Activated CD4-positive, alpha-beta T cell treated with anti-CD3 and anti-CD28 coated beads for 36 hours (primary cell): ENCODE measurements at regions not wholly inside any gene's neighbourhood (a gene's known extent, or its start where the extent isn't known, plus 50 kb on each side); places are given as distances from the start of the nearest gene placed in this dataset.

Experiments
- ATAC-seq: fragments of 200-7000 bp; cut with Tn5 transposase; one replicate; pipeline ENCODE4 v1.10.0; 2021; ENCODE audit warnings: mild to moderate bottlenecking, moderate library complexity
- CTCF ChIA-PET: fragments of 350-600 bp; sonication (Branson Sonifier 250); formaldehyde crosslinking; loops from one replicate; lab custom pipeline; 2021; ENCODE audit warnings: antibody characterized with exemption; lab: Charles Lee
- POLR2A ChIA-PET: fragments of 350-600 bp; sonication (Branson Sonifier 250); formaldehyde crosslinking; loops from one replicate; lab custom pipeline; 2021; ENCODE audit warnings: antibody characterized with exemption, inconsistent platforms; lab: Charles Lee
- DNase-seq: peaks from one replicate; pipeline ENCODE4 v3.0.0-alpha.2; 2020
- H3K27ac Mint-ChIP-seq: one replicate; pipeline ENCODE4 v1.8.0; 2021; ENCODE audit warnings: mixed read lengths
- H3K27me3 Mint-ChIP-seq: one replicate; pipeline ENCODE4 v1.8.0; 2021; ENCODE audit warnings: mixed read lengths
- H3K36me3 Mint-ChIP-seq: one replicate; pipeline ENCODE4 v1.8.0; 2021; ENCODE audit warnings: low read depth, mixed read lengths
- H3K4me1 Mint-ChIP-seq: one replicate; pipeline ENCODE4 v1.8.0; 2021; ENCODE audit warnings: mixed read lengths
- H3K4me3 Mint-ChIP-seq: one replicate; pipeline ENCODE4 v1.8.0; 2021; ENCODE audit warnings: mild to moderate bottlenecking, moderate library complexity, mixed read lengths
- H3K9me3 Mint-ChIP-seq: one replicate; pipeline ENCODE4 v1.8.0; 2021; ENCODE audit warnings: low read depth, mixed read lengths
- intact Hi-C, 2 experiments: fragments of 100-400 bp; cut with DNase I in 1 of 2; cut with micrococcal nuclease in 1 of 2; formaldehyde crosslinking; loops; one replicate each; pipeline versions ENCODE4 v1.14.2 to v1.15.1; 2022 to 2024; cut with DNase I, micrococcal nuclease

DNA sequence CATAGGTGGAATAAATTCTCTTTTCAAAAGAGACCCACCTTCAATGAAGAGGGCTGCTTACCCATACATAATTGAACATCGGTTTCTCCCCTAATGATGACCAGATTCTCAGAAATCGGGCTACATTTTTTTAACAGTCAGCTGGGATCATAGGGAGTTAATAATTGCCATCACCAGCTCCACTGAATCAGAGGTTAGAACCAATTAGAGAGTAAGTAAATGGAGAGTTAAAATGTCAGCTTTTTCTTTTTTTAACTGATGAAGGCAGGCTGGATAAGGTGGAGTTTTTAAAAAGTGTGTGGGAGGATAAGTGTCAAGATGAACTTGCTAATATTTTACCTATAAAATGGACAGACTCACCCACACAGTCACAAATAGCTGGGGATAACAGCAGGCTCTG lies 584.5 kb upstream of the NR3C2 start:
- DNase-seq (no peak), ATAC-seq (no peak)
- CTCF ChIA-PET, result no interaction called here
- no peak overlapping the region for H3K27ac Mint-ChIP-seq
- POLR2A ChIA-PET, result no interaction called here
- H3K36me3 Mint-ChIP-seq, result no peaks in the 10 kb centered on the region
- no peaks in the 10 kb centered on the region for H3K27me3 Mint-ChIP-seq
- intact Hi-C loops, result no loop called here
- no peaks in the 10 kb centered on the region for H3K9me3 Mint-ChIP-seq
- no peaks in the 10 kb centered on the region for H3K4me1 Mint-ChIP-seq
- H3K4me3 Mint-ChIP-seq, result no peak overlapping the region

DNA sequence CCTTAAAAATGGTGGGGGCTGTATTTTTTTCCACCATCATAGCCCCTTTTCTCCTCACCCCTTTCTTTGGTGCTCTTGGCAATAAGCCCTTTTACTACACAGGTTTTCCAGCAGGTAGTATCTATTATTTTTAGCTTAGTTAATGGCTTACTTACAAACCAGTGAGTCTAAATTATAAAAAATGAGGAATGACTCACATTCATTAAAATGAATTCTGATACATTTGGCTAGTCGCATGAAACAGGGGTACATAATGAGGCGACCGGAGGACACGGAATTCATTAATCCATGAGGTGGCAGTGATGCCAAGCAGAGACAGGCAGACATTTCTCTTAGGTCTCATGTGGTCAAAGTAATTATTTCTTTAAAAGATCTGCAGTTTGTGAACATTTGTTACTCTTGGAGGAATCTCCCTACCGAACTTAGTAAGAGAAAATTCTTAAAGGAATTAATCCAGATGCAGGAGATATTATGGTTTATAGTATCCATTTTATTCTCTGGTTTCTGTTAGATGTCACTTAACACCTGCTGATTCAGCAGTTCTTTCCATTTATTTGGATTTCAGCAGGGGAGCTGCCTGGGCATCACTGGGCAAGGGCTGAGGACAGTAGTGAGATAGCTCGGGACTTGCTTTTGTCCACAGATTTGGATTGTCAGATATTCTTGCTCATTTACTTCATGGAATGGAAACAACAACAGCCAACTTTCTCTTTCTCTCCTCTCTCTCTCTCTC lies 575.0 kb upstream of the NR3C2 start:
- peaks cover 6% of the 10 kb centered on the region for H3K27me3 Mint-ChIP-seq
- no peaks in the 10 kb centered on the region for H3K36me3 Mint-ChIP-seq
- intact Hi-C loops, result no loop called here
- ChIA-PET CTCF (interaction anchor here (0.9 kb wide), 1 partner anchor 10 kb away, joined by 3 read pairs; no protein-coding TSS in a partner anchor), POLR2A (no interaction called here)
- no peak for DNase-seq
- H3K27ac Mint-ChIP-seq, result no peak overlapping the region
- no peak overlapping the region for H3K4me3 Mint-ChIP-seq
- no peak for ATAC-seq
- no peaks in the 10 kb centered on the region for H3K4me1 Mint-ChIP-seq
- H3K9me3 Mint-ChIP-seq, result no peaks in the 10 kb centered on the region

DNA sequence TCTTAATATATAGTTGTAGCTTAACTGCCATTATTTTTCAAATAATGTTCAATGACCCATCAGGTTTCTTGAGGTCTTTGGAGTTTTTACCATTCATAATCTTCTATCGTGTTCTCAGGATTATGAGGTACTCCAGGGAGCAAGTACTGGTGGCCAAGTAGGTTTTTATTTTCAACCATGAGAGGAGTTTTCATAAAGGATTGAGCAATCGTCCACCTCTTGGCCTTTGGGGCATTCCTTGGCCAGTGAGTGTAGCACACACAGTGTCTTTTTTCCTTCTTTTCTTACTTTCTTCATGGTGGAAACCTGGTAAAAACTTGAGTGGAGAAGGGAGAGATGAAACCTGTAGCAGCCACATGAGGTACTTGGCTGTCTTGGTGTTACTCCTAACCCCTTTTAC lies 567.0 kb upstream of the NR3C2 start:
- POLR2A ChIA-PET, result no interaction called here
- Mint-ChIP-seq H3K9me3 (no peaks in the 10 kb centered on the region), H3K36me3 (no peaks in the 10 kb centered on the region), H3K4me1 (no peaks in the 10 kb centered on the region), H3K27ac (no peak overlapping the region), H3K27me3 (peaks cover 11% of the 10 kb centered on the region), H3K4me3 (no peak overlapping the region)
- CTCF ChIA-PET, result interaction anchor here (0.6 to 0.7 kb wide), 2 partner anchors 616 to 1409 kb away, joined by 4 read pairs; no protein-coding TSS in a partner anchor
- intact Hi-C loops, result no loop called here
- no peak for DNase-seq
- ATAC-seq, result no peak

DNA sequence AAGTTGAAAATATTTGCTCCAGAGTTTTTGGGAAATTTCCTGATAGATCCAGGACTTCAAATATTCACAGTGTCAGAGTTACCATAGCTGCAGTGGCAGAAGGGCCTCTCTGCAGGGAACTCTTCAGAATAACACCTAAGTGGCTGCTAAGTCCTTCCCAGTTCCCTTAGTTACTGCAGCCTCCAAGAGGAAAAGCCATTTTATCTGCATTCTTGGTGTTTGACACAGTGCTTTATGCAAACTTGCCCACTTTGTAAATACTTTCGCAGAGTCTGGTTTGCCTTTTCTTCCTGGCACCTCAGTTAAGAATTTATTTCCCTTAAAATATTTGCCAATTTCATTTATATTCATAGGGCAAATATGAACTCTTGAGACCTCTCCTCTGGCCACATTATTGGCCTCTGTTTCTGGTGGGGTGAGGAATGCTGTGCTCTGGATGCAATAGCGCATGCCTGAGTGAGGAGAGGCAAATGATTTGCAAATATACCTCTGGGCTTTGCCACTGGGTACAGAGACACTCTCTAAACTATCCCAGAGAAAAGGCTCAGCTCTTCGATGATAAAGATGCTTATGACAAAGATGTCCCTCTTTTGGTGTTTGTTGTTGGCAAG lies 566.3 kb upstream of the NR3C2 start:
- intact Hi-C loops, result no loop called here
- H3K27me3 Mint-ChIP-seq, result peaks cover 11% of the 10 kb centered on the region
- H3K27ac Mint-ChIP-seq, result no peak overlapping the region
- CTCF ChIA-PET, result no interaction called here
- POLR2A ChIA-PET, result no interaction called here
- no peaks in the 10 kb centered on the region for H3K4me1 Mint-ChIP-seq
- ATAC-seq (no peak), DNase-seq (no peak)
- H3K9me3 Mint-ChIP-seq, result no peaks in the 10 kb centered on the region
- no peaks in the 10 kb centered on the region for H3K36me3 Mint-ChIP-seq
- no peak overlapping the region for H3K4me3 Mint-ChIP-seq

DNA sequence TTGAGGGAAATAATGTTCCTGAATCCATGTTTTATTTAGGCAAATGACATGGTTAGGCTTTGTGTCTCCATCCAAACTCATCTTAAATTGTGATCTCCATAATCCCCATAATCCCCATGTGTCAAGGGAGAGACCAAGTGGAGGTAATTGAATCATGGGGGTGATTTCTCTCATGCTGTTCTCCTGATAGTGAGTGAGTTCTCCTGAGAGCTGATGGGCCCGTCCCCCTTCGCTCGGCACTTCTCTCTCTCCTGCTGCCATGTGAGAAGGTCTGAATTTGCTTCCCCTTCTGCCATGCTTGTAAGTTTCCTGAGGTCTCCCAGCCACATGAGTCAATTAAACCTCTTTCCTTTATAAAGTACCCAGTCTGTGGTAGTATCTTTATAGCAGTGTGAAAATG lies 563.0 kb upstream of the NR3C2 start:
- ChIA-PET CTCF (no interaction called here), POLR2A (no interaction called here)
- H3K4me1 Mint-ChIP-seq, result no peaks in the 10 kb centered on the region
- intact Hi-C loops, result no loop called here
- no peaks in the 10 kb centered on the region for H3K9me3 Mint-ChIP-seq
- peaks cover 6% of the 10 kb centered on the region for H3K27me3 Mint-ChIP-seq
- ATAC-seq (no peak), DNase-seq (no peak)
- no peak overlapping the region for H3K4me3 Mint-ChIP-seq
- no peaks in the 10 kb centered on the region for H3K36me3 Mint-ChIP-seq
- no peak overlapping the region for H3K27ac Mint-ChIP-seq

DNA sequence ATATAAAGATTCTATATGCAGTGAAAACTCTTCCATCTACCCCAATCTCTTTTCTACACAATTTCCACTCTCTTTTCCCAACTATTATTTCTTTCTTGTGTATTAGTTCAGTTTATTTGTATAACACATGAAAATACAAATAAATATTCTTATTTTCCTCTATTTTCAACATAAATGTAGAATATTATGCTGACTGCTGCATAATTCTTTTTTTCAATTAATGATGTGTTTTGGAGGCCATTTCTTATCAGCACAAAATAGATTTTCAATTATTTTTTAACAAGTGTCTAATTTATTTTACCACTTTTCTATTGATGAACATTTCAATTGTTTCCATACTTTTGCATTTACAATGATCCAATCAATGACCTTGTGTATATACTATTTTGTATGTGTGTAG lies 557.7 kb upstream of the NR3C2 start:
- Mint-ChIP-seq H3K36me3 (no peaks in the 10 kb centered on the region), H3K4me3 (no peak overlapping the region), H3K9me3 (no peaks in the 10 kb centered on the region), H3K4me1 (no peaks in the 10 kb centered on the region), H3K27me3 (peaks cover 9% of the 10 kb centered on the region), H3K27ac (no peak overlapping the region)
- DNase-seq (no peak), ATAC-seq (no peak)
- ChIA-PET CTCF (no interaction called here), POLR2A (no interaction called here)
- intact Hi-C loops, result loop anchor here in 1 of 2 experiments (2.0 kb wide), 1 partner anchor 265 kb away; no protein-coding TSS in a partner anchor

DNA sequence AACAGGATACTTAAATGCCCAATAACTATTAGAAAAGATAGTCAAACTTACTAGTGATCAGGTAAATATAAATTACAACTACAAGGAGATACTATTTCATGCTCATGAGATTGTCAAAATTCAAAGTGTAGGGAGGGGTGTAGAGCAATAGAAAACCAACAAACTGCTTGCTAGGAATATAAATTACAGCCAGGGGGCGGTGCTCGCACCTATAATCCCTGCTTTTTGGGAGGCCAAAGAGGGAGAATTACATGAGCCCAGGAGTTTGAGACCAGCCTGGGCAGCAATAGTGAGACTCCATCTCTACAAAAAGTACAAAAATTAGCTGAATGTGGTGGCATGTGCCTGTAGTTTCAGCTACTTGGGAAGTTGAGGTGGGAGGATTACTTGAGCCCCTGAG lies 556.5 kb upstream of the NR3C2 start:
- CTCF ChIA-PET, result interaction anchor here (0.7 kb wide), 1 partner anchor 15 kb away, joined by 3 read pairs; no protein-coding TSS in a partner anchor
- intact Hi-C loops, result loop anchor here in 1 of 2 experiments (2.0 kb wide), 1 partner anchor 266 kb away; no protein-coding TSS in a partner anchor
- H3K36me3 Mint-ChIP-seq, result no peaks in the 10 kb centered on the region
- no peak for ATAC-seq
- POLR2A ChIA-PET, result no interaction called here
- peak; percentile 22 for DNase-seq
- H3K4me1 Mint-ChIP-seq, result no peaks in the 10 kb centered on the region
- no peak overlapping the region for H3K27ac Mint-ChIP-seq
- no peaks in the 10 kb centered on the region for H3K9me3 Mint-ChIP-seq
- H3K4me3 Mint-ChIP-seq, result no peak overlapping the region
- H3K27me3 Mint-ChIP-seq, result peaks cover 5% of the 10 kb centered on the region

DNA sequence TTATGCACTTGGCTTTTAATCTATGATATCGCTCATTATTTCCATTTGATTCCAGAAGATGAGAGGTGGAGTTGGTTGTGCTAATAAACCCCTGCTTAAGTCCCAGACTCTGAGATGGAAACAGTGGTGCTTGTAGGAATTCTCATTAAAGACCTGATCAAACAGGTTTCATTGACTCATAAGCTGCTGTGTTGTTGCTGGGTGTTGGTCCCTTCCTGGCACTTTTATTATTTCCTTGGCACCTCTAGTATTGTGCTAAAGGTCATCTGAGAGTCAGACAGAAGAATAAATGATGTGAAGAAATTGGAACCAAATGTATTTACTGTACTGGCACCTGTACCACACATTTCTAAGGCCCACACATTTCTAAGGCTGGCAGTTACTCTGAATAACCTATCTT lies 544.7 kb upstream of the NR3C2 start:
- H3K4me3 Mint-ChIP-seq, result no peak overlapping the region
- intact Hi-C loops, result no loop called here
- DNase-seq (no peak), ATAC-seq (no peak)
- no peaks in the 10 kb centered on the region for H3K36me3 Mint-ChIP-seq
- CTCF ChIA-PET, result no interaction called here
- H3K9me3 Mint-ChIP-seq, result no peaks in the 10 kb centered on the region
- POLR2A ChIA-PET, result no interaction called here
- no peaks in the 10 kb centered on the region for H3K4me1 Mint-ChIP-seq
- peaks cover 3% of the 10 kb centered on the region for H3K27me3 Mint-ChIP-seq
- H3K27ac Mint-ChIP-seq, result no peak overlapping the region

DNA sequence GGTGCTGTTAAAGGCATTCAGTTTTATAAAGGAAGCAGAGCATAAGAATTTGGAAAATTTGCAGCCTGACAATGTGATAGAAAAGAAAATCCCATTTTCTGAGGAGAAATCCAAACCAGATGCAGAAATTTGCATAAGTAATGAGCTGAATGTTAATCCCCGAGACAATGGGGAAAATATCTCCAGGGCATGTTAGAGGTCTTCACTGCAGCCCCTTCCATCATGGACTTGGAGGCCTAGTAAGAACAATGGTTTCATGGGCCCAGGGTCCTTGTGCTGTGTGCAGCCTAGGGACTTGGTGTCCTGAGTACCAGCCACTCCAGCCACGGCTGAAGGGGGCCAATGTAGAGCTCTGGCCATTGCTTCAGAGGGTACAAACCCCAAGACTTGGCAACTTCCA lies 542.7 kb upstream of the NR3C2 start:
- Mint-ChIP-seq H3K4me3 (no peak overlapping the region), H3K36me3 (no peaks in the 10 kb centered on the region), H3K27me3 (no peaks in the 10 kb centered on the region), H3K9me3 (no peaks in the 10 kb centered on the region), H3K4me1 (no peaks in the 10 kb centered on the region), H3K27ac (no peak overlapping the region)
- intact Hi-C loops, result no loop called here
- ATAC-seq, result no peak
- ChIA-PET CTCF (no interaction called here), POLR2A (no interaction called here)
- no peak for DNase-seq

DNA sequence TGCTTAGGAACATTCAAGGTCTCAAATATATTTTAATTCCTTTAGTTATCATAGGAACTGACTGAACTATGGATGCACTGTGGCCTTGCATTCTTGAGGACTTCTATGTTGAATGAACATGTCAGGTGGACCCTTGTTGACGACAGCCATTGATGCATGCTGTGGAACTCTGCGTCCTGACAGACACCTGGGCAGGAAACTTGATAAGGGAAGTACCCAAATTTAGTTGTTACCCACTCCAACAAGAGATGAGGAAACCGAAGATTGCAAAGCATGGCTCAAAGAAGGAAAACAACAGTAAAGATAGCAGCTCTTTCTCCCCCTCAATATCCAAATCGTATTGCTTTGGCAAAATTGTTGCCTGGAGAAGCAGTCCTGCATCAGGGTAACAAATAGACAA lies 540.0 kb upstream of the NR3C2 start:
- Mint-ChIP-seq H3K4me1 (no peaks in the 10 kb centered on the region), H3K4me3 (no peak overlapping the region), H3K36me3 (no peaks in the 10 kb centered on the region), H3K9me3 (peaks cover 3% of the 10 kb centered on the region), H3K27ac (no peak overlapping the region), H3K27me3 (no peaks in the 10 kb centered on the region)
- intact Hi-C loops, result no loop called here
- no peak for DNase-seq
- ChIA-PET CTCF (no interaction called here), POLR2A (no interaction called here)
- ATAC-seq, result no peak

DNA sequence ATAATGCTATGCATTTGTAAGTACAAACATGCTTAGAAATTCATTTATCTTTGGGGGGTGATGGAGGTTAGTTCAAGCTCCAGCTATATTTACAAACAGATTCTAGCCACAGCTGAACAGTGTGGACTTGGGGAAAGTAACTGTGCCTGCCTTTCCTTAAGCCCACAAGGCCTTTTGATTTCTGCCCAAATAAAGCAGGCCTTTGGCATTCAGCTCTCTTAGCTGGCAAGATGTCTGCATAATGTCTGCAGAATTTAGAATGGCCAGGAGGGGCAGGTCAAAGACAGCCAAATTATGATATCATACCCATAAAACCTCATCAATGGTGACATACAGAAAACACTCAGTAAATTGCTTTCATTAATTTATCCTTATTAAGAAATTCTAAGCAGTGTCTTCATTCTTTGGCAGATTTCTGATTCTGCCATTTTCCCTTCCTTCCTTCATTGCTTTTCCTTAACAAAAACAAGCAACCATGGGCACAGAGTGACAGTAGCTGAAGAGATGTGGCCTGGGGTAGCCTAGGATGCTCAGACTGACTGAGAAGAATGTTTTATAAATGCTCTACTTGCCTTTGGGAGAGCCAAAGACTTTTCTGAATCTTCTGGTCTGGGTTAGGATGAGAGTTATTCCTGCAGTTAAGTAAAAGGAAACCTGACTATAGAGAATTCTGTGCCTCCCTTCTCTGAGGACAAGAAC lies 538.7 kb upstream of the NR3C2 start:
- Mint-ChIP-seq H3K9me3 (peaks cover 3% of the 10 kb centered on the region), H3K36me3 (no peaks in the 10 kb centered on the region), H3K4me1 (no peaks in the 10 kb centered on the region), H3K27ac (no peak overlapping the region), H3K27me3 (no peaks in the 10 kb centered on the region), H3K4me3 (no peak overlapping the region)
- ATAC-seq (no peak), DNase-seq (no peak)
- ChIA-PET POLR2A (interaction anchor here (1.0 kb wide), 1 partner anchor 12 kb away, joined by 3 read pairs; no protein-coding TSS in a partner anchor), CTCF (interaction anchor here (0.6 to 0.7 kb wide), 2 partner anchors 181 to 277 kb away, joined by 3 read pairs; no protein-coding TSS in a partner anchor)
- intact Hi-C loops, result no loop called here
